ENCODE measurements at regions not wholly inside any gene's neighbourhood (a gene's known extent, or its start where the extent isn't known, plus 50 kb on each side); places are given as distances from the start of the nearest gene placed in this dataset.

GRCh38 chr2:120884472-120885290 is 149.0 kb downstream of the GLI2 start (continued):
- TF ChIP-seq ZFX (IDR thresholded peaks at IDR 0.05) (no peak), ZBTB33 (IDR thresholded peaks at IDR 0.05; ENCODE audit: extremely low read depth, insufficient replicate concordance, low read length) (no peak), CEBPB (IDR thresholded peaks at IDR 0.05; ENCODE audit: low read depth) (no peak), MAX (IDR thresholded peaks at IDR 0.05) (no peak), POLR2AphosphoS5 (IDR thresholded peaks at IDR 0.05; ENCODE audit: low read depth, low read length) (no peak), SP1 (IDR thresholded peaks at IDR 0.05; ENCODE audit: low read depth) (no peak), EGR1 (IDR thresholded peaks at IDR 0.05; ENCODE audit: low read depth) (no peak)

- no TSS peak for BruUV-seq (replicated peaks)
- ATAC-seq (peak; percentile 49; the same call in 1 of the 2 replicates), DNase-seq (ENCODE audit: low read depth, low spot score) (no peak)
- Histone ChIP-seq H3K9ac (ENCODE audit: low read length) (no peak overlapping the region), H3K27me3 (ENCODE audit: insufficient read depth, low read length) (no peaks in the 10 kb centered on the region; the same call in 1 of the 2 replicates), H3K9me3 (ENCODE audit: control insufficient read depth in 1 of 2, insufficient read depth in 1 of 2, low read depth in 1 of 2, low read length in 2 of 2) (no peaks in the 10 kb centered on the region), H3K4me2 (ENCODE audit: low read length) (no peak overlapping the region), H3K4me1 (ENCODE audit: control insufficient read depth in 1 of 2, insufficient read depth in 2 of 2, low read length in 2 of 2) (no peaks in the 10 kb centered on the region), H3K79me2 (ENCODE audit: insufficient read depth, low read length) (no peaks in the 10 kb centered on the region), H4K20me1 (ENCODE audit: insufficient read depth) (no peaks in the 10 kb centered on the region), H3K36me3 (ENCODE audit: control insufficient read depth in 1 of 2, insufficient read depth in 2 of 2, low read length in 2 of 2) (no peaks in the 10 kb centered on the region), H3K4me3 (replicated peaks in 1 of 2; ENCODE audit: low read depth in 1 of 2, low read length in 2 of 2) (no peak overlapping the region), H3K9me2 (ENCODE audit: insufficient read depth) (no peaks in the 10 kb centered on the region), H2AFZ (ENCODE audit: low read depth, low read length, poor library complexity, severe bottlenecking) (no peak overlapping the region), H3K27ac (ENCODE audit: low read depth, low read length) (no peak overlapping the region)
- ChIA-PET POLR2A (no interaction called here), RAD21 (ENCODE audit: low non-redundant PET in 1 of 2, low total read pairs in 2 of 2, uncharacterized antibody in 2 of 2, unreplicated experiment in 2 of 2) (no interaction called here), CTCF (no interaction called here)
- no peak for TF ChIP-seq FOSL1 (IDR thresholded peaks at IDR 0.05; ENCODE audit: low read depth)
- TF ChIP-seq EZH2 (IDR thresholded peaks at IDR 0.05) = no peak
- TF ChIP-seq ZFX (IDR thresholded peaks at IDR 0.05) = no peak
- TF ChIP-seq CTCF (IDR thresholded peaks at IDR 0.05 in 2 of 3, conservative IDR thresholded peaks at IDR 0.05 in 1 of 3; ENCODE audit: borderline replicate concordance in 1 of 3, insufficient read depth in 1 of 3, low read depth in 2 of 3, low read length in 2 of 3) = no peak; a peak in 1 of 6 replicates
- TF ChIP-seq TCF7L2 (IDR thresholded peaks at IDR 0.05; ENCODE audit: borderline replicate concordance, extremely low read depth, insufficient read depth, insufficient read length) = no peak
- intact Hi-C loops (cut with micrococcal nuclease) = loop anchor here (10.0 kb wide), 1 partner anchor 191 kb away; no protein-coding TSS in a partner anchor
Measured at GRCh38 chr2:120885321-120885720, 149.7 kb downstream of the GLI2 start.
